ENCODE measurements at regions not wholly inside any gene's neighbourhood (a gene's known extent, or its start where the extent isn't known, plus 50 kb on each side); places are given as distances from the start of the nearest gene placed in this dataset.

DNA sequence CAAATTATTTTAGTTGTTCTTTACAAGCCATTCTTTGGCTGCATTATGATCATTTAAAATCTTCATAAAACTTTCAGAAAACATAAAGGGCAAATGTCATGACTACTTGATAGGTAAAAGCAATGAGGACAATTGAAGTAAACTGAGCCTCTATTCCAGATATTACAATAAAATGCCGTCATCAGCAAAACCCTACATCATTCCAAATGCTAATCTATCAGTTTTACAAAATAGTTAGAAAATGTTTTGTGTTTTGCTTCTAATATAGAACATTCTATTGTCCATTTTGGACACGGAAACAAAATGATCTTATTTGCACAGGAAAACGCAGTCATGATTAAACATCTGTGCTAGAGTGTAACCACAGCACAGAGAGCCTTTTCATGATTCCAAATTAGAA is 1330.6 kb upstream of the ADGRL3 start:
- no peak overlapping the region for H3K27ac ChIP-seq
- in situ Hi-C loops (cut with HindIII; ENCODE audit: low pct_ligation_motif_present, low sequenced_read_pairs), result no loop called here
- no peak overlapping the region for H3K4me3 ChIP-seq (ENCODE audit: low read depth, low read length)
- TF ChIP-seq, protein P1, sequence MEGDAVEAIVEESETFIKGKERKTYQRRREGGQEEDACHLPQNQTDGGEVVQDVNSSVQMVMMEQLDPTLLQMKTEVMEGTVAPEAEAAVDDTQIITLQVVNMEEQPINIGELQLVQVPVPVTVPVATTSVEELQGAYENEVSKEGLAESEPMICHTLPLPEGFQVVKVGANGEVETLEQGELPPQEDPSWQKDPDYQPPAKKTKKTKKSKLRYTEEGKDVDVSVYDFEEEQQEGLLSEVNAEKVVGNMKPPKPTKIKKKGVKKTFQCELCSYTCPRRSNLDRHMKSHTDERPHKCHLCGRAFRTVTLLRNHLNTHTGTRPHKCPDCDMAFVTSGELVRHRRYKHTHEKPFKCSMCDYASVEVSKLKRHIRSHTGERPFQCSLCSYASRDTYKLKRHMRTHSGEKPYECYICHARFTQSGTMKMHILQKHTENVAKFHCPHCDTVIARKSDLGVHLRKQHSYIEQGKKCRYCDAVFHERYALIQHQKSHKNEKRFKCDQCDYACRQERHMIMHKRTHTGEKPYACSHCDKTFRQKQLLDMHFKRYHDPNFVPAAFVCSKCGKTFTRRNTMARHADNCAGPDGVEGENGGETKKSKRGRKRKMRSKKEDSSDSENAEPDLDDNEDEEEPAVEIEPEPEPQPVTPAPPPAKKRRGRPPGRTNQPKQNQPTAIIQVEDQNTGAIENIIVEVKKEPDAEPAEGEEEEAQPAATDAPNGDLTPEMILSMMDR (IDR thresholded peaks at IDR 0.05; ENCODE audit: low read depth, low read length, missing control alignments), result no peak
- no peaks in the 10 kb centered on the region for H3K27me3 ChIP-seq (replicated peaks)
- no peak for DNase-seq
- H3K36me3 ChIP-seq (replicated peaks), result no peaks in the 10 kb centered on the region

DNA sequence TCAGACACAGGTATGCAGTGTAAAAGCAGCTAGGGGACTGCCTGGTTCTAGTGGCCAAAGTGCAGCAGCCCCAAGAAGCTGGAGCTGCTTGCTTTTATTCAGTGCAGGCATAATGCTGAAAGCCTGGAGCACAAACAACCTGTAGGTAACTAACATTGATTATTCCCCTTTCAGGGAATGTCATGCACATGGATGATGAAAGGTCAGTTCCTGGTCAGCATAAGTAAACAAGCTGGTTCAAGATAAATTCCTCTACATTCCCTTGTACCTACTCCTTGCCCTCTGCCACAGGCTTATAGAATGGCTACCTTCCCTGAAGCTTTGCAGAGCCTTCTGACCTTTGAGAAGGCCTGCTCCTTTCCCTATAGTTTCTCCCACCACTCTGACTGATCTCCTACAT is 1318.5 kb upstream of the ADGRL3 start:
- no peak for DNase-seq
- TF ChIP-seq, protein P1 (IDR thresholded peaks at IDR 0.05; ENCODE audit: low read depth, low read length, missing control alignments), result no peak
- H3K4me3 ChIP-seq (ENCODE audit: low read depth, low read length), result no peak overlapping the region
- no peak overlapping the region for H3K27ac ChIP-seq
- in situ Hi-C loops (cut with HindIII; ENCODE audit: low pct_ligation_motif_present, low sequenced_read_pairs), result no loop called here
- H3K27me3 ChIP-seq (replicated peaks), result no peaks in the 10 kb centered on the region
- H3K36me3 ChIP-seq (replicated peaks), result no peaks in the 10 kb centered on the region

DNA sequence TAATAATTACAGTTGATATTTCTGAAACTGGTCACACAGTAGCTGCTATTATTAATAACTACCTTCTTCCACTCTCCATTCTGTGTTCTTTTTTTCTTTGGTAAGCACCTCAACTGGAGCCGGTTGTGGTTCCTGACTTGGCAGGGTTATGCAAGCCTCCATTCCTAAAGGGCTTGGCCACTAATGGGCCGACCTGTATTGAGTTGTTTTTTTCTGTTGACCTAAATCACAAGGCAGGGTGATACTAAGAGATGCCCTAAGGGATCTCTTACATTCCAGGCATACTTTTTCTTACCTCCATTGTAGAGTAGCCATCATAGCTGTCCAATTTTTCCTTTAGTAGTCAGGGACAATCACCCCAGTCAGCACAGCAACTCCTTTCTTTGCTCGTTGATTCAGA is 1295.8 kb upstream of the ADGRL3 start:
- TF ChIP-seq, protein P1 (IDR thresholded peaks at IDR 0.05; ENCODE audit: low read depth, low read length, missing control alignments), result no peak
- H3K36me3 ChIP-seq (replicated peaks), result no peaks in the 10 kb centered on the region
- H3K4me3 ChIP-seq (ENCODE audit: low read depth, low read length), result no peak overlapping the region
- H3K27me3 ChIP-seq (replicated peaks), result no peaks in the 10 kb centered on the region
- no peak overlapping the region for H3K27ac ChIP-seq
- in situ Hi-C loops (cut with HindIII; ENCODE audit: low pct_ligation_motif_present, low sequenced_read_pairs), result no loop called here
- DNase-seq, result no peak

DNA sequence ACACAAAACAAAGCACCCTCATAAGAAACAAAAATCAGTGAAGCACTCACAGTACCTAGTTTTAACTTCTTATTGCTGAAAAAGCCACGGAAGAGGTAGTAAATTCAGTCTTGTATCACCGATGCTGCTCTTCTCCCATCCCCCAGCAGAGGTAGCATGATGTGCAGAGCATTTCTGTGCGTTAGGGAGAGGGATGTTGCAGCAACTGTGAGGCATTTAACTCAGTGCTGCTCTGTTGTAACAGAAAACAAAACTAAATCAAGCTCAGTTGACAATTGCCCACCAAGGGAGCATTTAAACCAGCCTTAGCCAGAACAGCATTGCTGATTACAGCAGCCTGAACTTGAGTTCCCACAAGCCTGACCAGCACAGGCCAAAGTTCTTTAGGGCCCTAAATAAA is 1279.7 kb upstream of the ADGRL3 start:
- Histone ChIP-seq H3K27ac (no peak overlapping the region), H3K36me3 (replicated peaks) (no peaks in the 10 kb centered on the region), H3K27me3 (replicated peaks) (no peaks in the 10 kb centered on the region), H3K4me3 (ENCODE audit: low read depth, low read length) (no peak overlapping the region)
- DNase-seq, result no peak
- TF ChIP-seq, protein P1 (IDR thresholded peaks at IDR 0.05; ENCODE audit: low read depth, low read length, missing control alignments), result no peak
- in situ Hi-C loops (cut with HindIII; ENCODE audit: low pct_ligation_motif_present, low sequenced_read_pairs), result no loop called here

DNA sequence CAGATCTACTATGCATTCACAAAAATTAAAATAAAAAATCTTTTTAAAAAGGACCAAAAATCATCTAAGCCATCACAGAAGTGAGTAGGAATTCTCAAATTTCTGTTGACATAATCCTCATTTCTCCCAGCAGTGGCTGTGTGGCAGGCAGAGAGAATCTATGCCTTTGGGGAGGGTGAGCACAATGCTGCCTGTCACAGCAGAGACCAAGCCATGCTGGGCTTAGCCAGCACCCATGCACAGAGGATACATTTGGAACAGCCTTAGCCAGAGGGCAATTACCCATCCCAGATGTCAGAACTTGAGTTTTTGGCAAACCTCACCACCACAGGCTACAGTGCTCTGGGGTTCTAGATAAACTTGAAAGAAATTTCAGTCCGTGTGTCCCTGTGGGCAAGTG is 1274.8 kb upstream of the ADGRL3 start:
- Histone ChIP-seq H3K4me3 (ENCODE audit: low read depth, low read length) (no peak overlapping the region), H3K27me3 (replicated peaks) (no peaks in the 10 kb centered on the region), H3K27ac (no peak overlapping the region), H3K36me3 (replicated peaks) (no peaks in the 10 kb centered on the region)
- TF ChIP-seq, protein P1 (IDR thresholded peaks at IDR 0.05; ENCODE audit: low read depth, low read length, missing control alignments), result no peak
- in situ Hi-C loops (cut with HindIII; ENCODE audit: low pct_ligation_motif_present, low sequenced_read_pairs), result no loop called here
- DNase-seq, result no peak

DNA sequence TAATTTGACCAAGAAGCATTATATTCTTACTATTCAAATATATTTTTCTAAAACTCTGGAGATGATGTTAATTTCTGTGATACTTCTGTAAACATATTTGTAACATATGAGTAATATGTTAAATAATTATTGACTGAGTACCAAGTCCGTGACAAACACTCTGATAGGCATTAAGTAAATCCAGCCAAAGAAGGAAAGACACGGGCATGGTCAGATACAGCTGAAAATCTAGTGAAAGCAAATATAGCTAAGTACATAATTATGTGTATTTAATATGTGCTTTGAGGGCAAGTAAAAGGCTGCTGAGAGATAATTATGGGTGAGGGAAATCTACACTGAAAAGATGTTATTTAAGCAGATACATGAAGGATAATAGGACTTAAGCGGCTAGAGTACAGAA is 1263.6 kb upstream of the ADGRL3 start:
- no peak for DNase-seq
- Histone ChIP-seq H3K27me3 (replicated peaks) (no peaks in the 10 kb centered on the region), H3K4me3 (ENCODE audit: low read depth, low read length) (no peak overlapping the region), H3K36me3 (replicated peaks) (no peaks in the 10 kb centered on the region), H3K27ac (no peak overlapping the region)
- in situ Hi-C loops (cut with HindIII; ENCODE audit: low pct_ligation_motif_present, low sequenced_read_pairs), result no loop called here
- TF ChIP-seq, protein P1 (IDR thresholded peaks at IDR 0.05; ENCODE audit: low read depth, low read length, missing control alignments), result no peak
